Osteoblast (primary cell): ENCODE measurements at regions not wholly inside any gene's neighbourhood (a gene's known extent, or its start where the extent isn't known, plus 50 kb on each side); places are given as distances from the start of the nearest gene placed in this dataset.
"Not testable (repeated sequence)": the region's sequence is repeated elsewhere in the genome, so short reads cannot be mapped to it uniquely, and the experiment has no call there.

Experiments used
- DNase-seq: peaks from one replicate; pipeline ENCODE4 v3.0.0; 2011; ENCODE audit warnings: low spot score, mixed read lengths; ENCODE audit not compliant: insufficient read length; ENCODE audit errors: missing footprints
- H2AFZ ChIP-seq: 2 replicates; pipeline ENCODE4 v1.6.0; 2011; ENCODE audit warnings: mild to moderate bottlenecking, low read length
- H3K27ac ChIP-seq: 2 replicates; pipeline ENCODE4 v1.5.1; 2011; ENCODE audit warnings: mild to moderate bottlenecking, low read depth, low read length, moderate library complexity
- H3K27me3 ChIP-seq: 2 replicates; pipeline ENCODE4 v1.6.0; 2012; ENCODE audit warnings: mild to moderate bottlenecking, control low read depth, inconsistent platforms, low read length, moderate library complexity; ENCODE audit not compliant: insufficient read depth
- H3K36me3 ChIP-seq: 2 replicates; pipeline ENCODE4 v1.5.1; 2011; ENCODE audit warnings: mild to moderate bottlenecking, low read length, control low read depth, moderate library complexity; ENCODE audit not compliant: insufficient read depth
- H3K4me1 ChIP-seq: 2 replicates; pipeline ENCODE4 v1.5.1; 2011; ENCODE audit warnings: mild to moderate bottlenecking, low read length, control low read depth, moderate library complexity; ENCODE audit not compliant: insufficient read depth
- H3K4me2 ChIP-seq: 2 replicates; pipeline ENCODE4 v1.6.0; 2011; ENCODE audit warnings: mild to moderate bottlenecking, low read length; ENCODE audit not compliant: insufficient read depth
- H3K4me3 ChIP-seq: fragments of 200-600 bp; sonication (generic); 3 replicates; pipeline ENCODE4 v1.5.1; 2012; ENCODE audit warnings: mild to moderate bottlenecking, low read length, inconsistent platforms; ENCODE audit not compliant: insufficient read depth
- H3K79me2 ChIP-seq: 2 replicates; pipeline ENCODE4 v1.6.0; 2012; ENCODE audit warnings: mild to moderate bottlenecking, low read length, control low read depth, inconsistent platforms; ENCODE audit not compliant: insufficient read depth
- H3K9me3 ChIP-seq: 2 replicates; pipeline ENCODE4 v1.5.1; 2011; ENCODE audit warnings: low read depth, low read length, control low read depth
- H4K20me1 ChIP-seq: 2 replicates; pipeline ENCODE4 v1.6.0; 2012; ENCODE audit warnings: mild to moderate bottlenecking, low read length, control low read depth; ENCODE audit not compliant: insufficient read depth
- CTCF ChIP-seq: IDR thresholded peaks from 2 replicates; pipeline ENCODE4 v1.5.1; 2011; ENCODE audit warnings: mild to moderate bottlenecking, low read depth, low read length, moderate library complexity; ENCODE audit errors: extremely low read depth

DNA sequence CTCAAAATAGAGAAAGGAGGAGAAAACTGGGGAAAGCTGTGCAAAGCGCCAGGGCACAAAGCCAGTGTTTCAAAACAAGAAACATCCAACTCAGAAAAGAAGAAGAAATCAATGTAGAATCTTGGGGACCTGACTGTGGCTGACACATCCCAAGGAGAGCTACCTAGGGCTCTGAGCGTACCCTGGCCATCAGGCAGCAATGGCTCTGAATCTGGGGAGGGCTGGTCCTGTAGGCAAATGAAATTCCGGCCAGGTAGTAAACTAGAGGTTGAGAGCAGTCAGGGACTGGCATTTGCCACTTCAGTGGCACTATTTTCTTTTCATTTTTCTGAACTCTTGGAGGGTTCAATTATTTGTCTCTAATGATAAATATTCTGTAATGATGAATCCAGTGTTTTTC is 525.8 kb downstream of the STK39 start:
- H3K4me1 ChIP-seq, result no peaks in the 10 kb centered on the region
- no peak overlapping the region for H3K4me3 ChIP-seq
- DNase-seq, result no peak
- no peaks in the 10 kb centered on the region for H4K20me1 ChIP-seq
- no peaks in the 10 kb centered on the region for H3K27me3 ChIP-seq
- no peak overlapping the region for H3K4me2 ChIP-seq
- H2AFZ ChIP-seq, result no peak overlapping the region
- no peak overlapping the region for H3K27ac ChIP-seq
- TF ChIP-seq CTCF, result no peak
- no peaks in the 10 kb centered on the region for H3K79me2 ChIP-seq
- H3K36me3 ChIP-seq, result no peaks in the 10 kb centered on the region
- H3K9me3 ChIP-seq, result no peaks in the 10 kb centered on the region

GRCh38 chr2:167719410-167719809 is 528.0 kb downstream of the STK39 start:
- Histone ChIP-seq H3K9me3 (no peaks in the 10 kb centered on the region), H3K27ac (no peak overlapping the region), H4K20me1 (no peaks in the 10 kb centered on the region), H3K36me3 (no peaks in the 10 kb centered on the region), H3K27me3 (no peaks in the 10 kb centered on the region), H3K4me2 (no peak overlapping the region), H3K4me1 (no peaks in the 10 kb centered on the region), H3K79me2 (no peaks in the 10 kb centered on the region), H2AFZ (no peak overlapping the region), H3K4me3 (no peak overlapping the region)
- no peak for TF ChIP-seq CTCF
- DNase-seq, result no peak

- H4K20me1 ChIP-seq, result no peaks in the 10 kb centered on the region
- H3K27ac ChIP-seq, result no peak overlapping the region
- H2AFZ ChIP-seq, result no peak overlapping the region
- H3K27me3 ChIP-seq, result no peaks in the 10 kb centered on the region
- DNase-seq, result no peak
- no peaks in the 10 kb centered on the region for H3K79me2 ChIP-seq
- H3K9me3 ChIP-seq, result no peaks in the 10 kb centered on the region
- H3K4me1 ChIP-seq, result no peaks in the 10 kb centered on the region
- no peaks in the 10 kb centered on the region for H3K36me3 ChIP-seq
- no peak overlapping the region for H3K4me2 ChIP-seq
- no peak overlapping the region for H3K4me3 ChIP-seq
- TF ChIP-seq CTCF, result no peak
These were observed 528.8 kb downstream of the STK39 start for GRCh38 chr2:167718560-167718959.

GRCh38 chr2:167715932-167716331 is 531.5 kb downstream of the STK39 start:
- no peaks in the 10 kb centered on the region for H3K36me3 ChIP-seq
- no peaks in the 10 kb centered on the region for H3K79me2 ChIP-seq
- H3K9me3 ChIP-seq, result no peaks in the 10 kb centered on the region
- no peak overlapping the region for H3K27ac ChIP-seq
- no peak overlapping the region for H3K4me3 ChIP-seq
- H3K4me1 ChIP-seq, result no peaks in the 10 kb centered on the region
- DNase-seq, result no peak
- no peaks in the 10 kb centered on the region for H4K20me1 ChIP-seq
- H2AFZ ChIP-seq, result no peak overlapping the region
- no peak for TF ChIP-seq CTCF
- H3K4me2 ChIP-seq, result no peak overlapping the region
- no peaks in the 10 kb centered on the region for H3K27me3 ChIP-seq

GRCh38 chr2:167715498-167715897 is 531.9 kb downstream of the STK39 start:
- not testable (repeated sequence) for H3K4me3 ChIP-seq

More at GRCh38 chr2:167715498-167715897, 531.9 kb downstream of the STK39 start:
- not testable (repeated sequence) for H3K36me3 ChIP-seq, H3K4me1 ChIP-seq, H2AFZ ChIP-seq, H3K4me2 ChIP-seq, H4K20me1 ChIP-seq, H3K27me3 ChIP-seq, H3K27ac ChIP-seq, H3K79me2 ChIP-seq, H3K9me3 ChIP-seq, DNase-seq
